ENCODE measurements at regions not wholly inside any gene's neighbourhood (a gene's known extent, or its start where the extent isn't known, plus 50 kb on each side); places are given as distances from the start of the nearest gene placed in this dataset.

- intact Hi-C loops (cut with micrococcal nuclease; ENCODE audit: unreplicated experiment), result no loop called here
- BruUV-seq (replicated peaks), result no TSS peak
- POLR2A ChIA-PET (ENCODE audit: low non-redundant PET), result no interaction called here
These were observed 1367.0 kb downstream of the PCDH7 start for GRCh38 chr4:32087211-32087610.

GRCh38 chr4:32094987-32095386 is 1374.8 kb downstream of the PCDH7 start:
- H3K4me3 ChIP-seq (ENCODE audit: low read depth, low read length, poor library complexity, severe bottlenecking), result no peak overlapping the region
- no peak overlapping the region for H3K27ac ChIP-seq (ENCODE audit: low read depth, low read length, poor library complexity, severe bottlenecking)
- POLR2A ChIA-PET (ENCODE audit: low non-redundant PET), result no interaction called here
- TF ChIP-seq EZH2 (IDR thresholded peaks at IDR 0.05; ENCODE audit: borderline replicate concordance, low read depth, low read length, poor library complexity, severe bottlenecking), result no peak
- DNase-seq (ENCODE audit: low spot score), result no peak
- no peaks in the 10 kb centered on the region for H3K9me3 ChIP-seq (ENCODE audit: low read depth, low read length, poor library complexity, severe bottlenecking)
- no peaks in the 10 kb centered on the region for H3K36me3 ChIP-seq (ENCODE audit: insufficient read depth, low read length, poor library complexity, severe bottlenecking)
- no TSS peak for BruUV-seq (replicated peaks)
- H3K4me1 ChIP-seq (ENCODE audit: insufficient read depth, low read length, poor library complexity, severe bottlenecking), result no peaks in the 10 kb centered on the region
- intact Hi-C loops (cut with micrococcal nuclease; ENCODE audit: unreplicated experiment), result no loop called here
- CTCF ChIA-PET, result no interaction called here
- no peaks in the 10 kb centered on the region for H3K27me3 ChIP-seq (replicated peaks; ENCODE audit: insufficient read depth, low read depth, low read length, poor library complexity)

More at GRCh38 chr4:32087211-32087610, 1367.0 kb downstream of the PCDH7 start:
- H3K36me3 ChIP-seq (ENCODE audit: insufficient read depth, low read length, poor library complexity, severe bottlenecking), result no peaks in the 10 kb centered on the region
- H3K4me1 ChIP-seq (ENCODE audit: insufficient read depth, low read length, poor library complexity, severe bottlenecking), result no peaks in the 10 kb centered on the region
- no peak overlapping the region for H3K27ac ChIP-seq (ENCODE audit: low read depth, low read length, poor library complexity, severe bottlenecking)
- H3K9me3 ChIP-seq (ENCODE audit: low read depth, low read length, poor library complexity, severe bottlenecking), result no peaks in the 10 kb centered on the region
- no peaks in the 10 kb centered on the region for H3K27me3 ChIP-seq (replicated peaks; ENCODE audit: insufficient read depth, low read depth, low read length, poor library complexity)
- no peak for DNase-seq (ENCODE audit: low spot score)
- no peak overlapping the region for H3K4me3 ChIP-seq (ENCODE audit: low read depth, low read length, poor library complexity, severe bottlenecking)
- CTCF ChIA-PET, result no interaction called here
- TF ChIP-seq EZH2 (IDR thresholded peaks at IDR 0.05; ENCODE audit: borderline replicate concordance, low read depth, low read length, poor library complexity, severe bottlenecking), result no peak
- TF ChIP-seq, protein P1, sequence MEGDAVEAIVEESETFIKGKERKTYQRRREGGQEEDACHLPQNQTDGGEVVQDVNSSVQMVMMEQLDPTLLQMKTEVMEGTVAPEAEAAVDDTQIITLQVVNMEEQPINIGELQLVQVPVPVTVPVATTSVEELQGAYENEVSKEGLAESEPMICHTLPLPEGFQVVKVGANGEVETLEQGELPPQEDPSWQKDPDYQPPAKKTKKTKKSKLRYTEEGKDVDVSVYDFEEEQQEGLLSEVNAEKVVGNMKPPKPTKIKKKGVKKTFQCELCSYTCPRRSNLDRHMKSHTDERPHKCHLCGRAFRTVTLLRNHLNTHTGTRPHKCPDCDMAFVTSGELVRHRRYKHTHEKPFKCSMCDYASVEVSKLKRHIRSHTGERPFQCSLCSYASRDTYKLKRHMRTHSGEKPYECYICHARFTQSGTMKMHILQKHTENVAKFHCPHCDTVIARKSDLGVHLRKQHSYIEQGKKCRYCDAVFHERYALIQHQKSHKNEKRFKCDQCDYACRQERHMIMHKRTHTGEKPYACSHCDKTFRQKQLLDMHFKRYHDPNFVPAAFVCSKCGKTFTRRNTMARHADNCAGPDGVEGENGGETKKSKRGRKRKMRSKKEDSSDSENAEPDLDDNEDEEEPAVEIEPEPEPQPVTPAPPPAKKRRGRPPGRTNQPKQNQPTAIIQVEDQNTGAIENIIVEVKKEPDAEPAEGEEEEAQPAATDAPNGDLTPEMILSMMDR (conservative IDR thresholded peaks at IDR 0.05; ENCODE audit: low read depth, low read length), result no peak

DNA sequence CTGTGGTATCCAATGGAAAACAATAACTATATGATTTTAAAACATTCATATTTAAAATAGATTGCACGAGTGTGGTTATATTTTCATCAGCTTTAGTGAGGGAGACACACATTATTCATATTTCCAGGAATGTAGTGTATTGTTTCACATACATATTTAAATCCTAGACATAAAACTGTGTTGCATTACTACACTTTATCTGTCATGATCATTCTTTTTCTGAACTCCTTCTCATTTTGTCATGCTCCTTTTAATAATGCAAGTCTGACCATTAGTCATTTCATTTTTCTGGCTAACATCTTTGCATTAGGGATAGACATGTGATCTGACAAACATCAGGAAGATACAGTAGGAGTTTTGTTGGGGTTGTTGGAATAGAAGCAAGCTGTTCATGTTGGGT is 1382.7 kb downstream of the PCDH7 start:
- no TSS peak for BruUV-seq (replicated peaks)
- no peak overlapping the region for H3K27ac ChIP-seq (ENCODE audit: low read depth, low read length, poor library complexity, severe bottlenecking)
- no peak overlapping the region for H3K4me3 ChIP-seq (ENCODE audit: low read depth, low read length, poor library complexity, severe bottlenecking)
- no peak for TF ChIP-seq EZH2 (IDR thresholded peaks at IDR 0.05; ENCODE audit: borderline replicate concordance, low read depth, low read length, poor library complexity, severe bottlenecking)
- TF ChIP-seq, protein P1 (conservative IDR thresholded peaks at IDR 0.05; ENCODE audit: low read depth, low read length), result no peak
- H3K9me3 ChIP-seq (ENCODE audit: low read depth, low read length, poor library complexity, severe bottlenecking), result no peaks in the 10 kb centered on the region
- intact Hi-C loops (cut with micrococcal nuclease; ENCODE audit: unreplicated experiment), result no loop called here
- no peaks in the 10 kb centered on the region for H3K27me3 ChIP-seq (replicated peaks; ENCODE audit: insufficient read depth, low read depth, low read length, poor library complexity)
- peaks cover 3% of the 10 kb centered on the region for H3K4me1 ChIP-seq (ENCODE audit: insufficient read depth, low read length, poor library complexity, severe bottlenecking)
- POLR2A ChIA-PET (ENCODE audit: low non-redundant PET), result no interaction called here
- H3K36me3 ChIP-seq (ENCODE audit: insufficient read depth, low read length, poor library complexity, severe bottlenecking), result no peaks in the 10 kb centered on the region
- CTCF ChIA-PET, result no interaction called here
- DNase-seq (ENCODE audit: low spot score), result no peak

- H3K27me3 ChIP-seq (replicated peaks; ENCODE audit: insufficient read depth, low read depth, low read length, poor library complexity), result no peaks in the 10 kb centered on the region
- H3K27ac ChIP-seq (ENCODE audit: low read depth, low read length, poor library complexity, severe bottlenecking), result no peak overlapping the region
- POLR2A ChIA-PET (ENCODE audit: low non-redundant PET), result no interaction called here
- H3K4me3 ChIP-seq (ENCODE audit: low read depth, low read length, poor library complexity, severe bottlenecking), result no peak overlapping the region
- peaks cover 3% of the 10 kb centered on the region for H3K4me1 ChIP-seq (ENCODE audit: insufficient read depth, low read length, poor library complexity, severe bottlenecking)
- TF ChIP-seq EZH2 (IDR thresholded peaks at IDR 0.05; ENCODE audit: borderline replicate concordance, low read depth, low read length, poor library complexity, severe bottlenecking), result no peak
- TF ChIP-seq, protein P1 (conservative IDR thresholded peaks at IDR 0.05; ENCODE audit: low read depth, low read length), result no peak
- no peaks in the 10 kb centered on the region for H3K36me3 ChIP-seq (ENCODE audit: insufficient read depth, low read length, poor library complexity, severe bottlenecking)
- no TSS peak for BruUV-seq (replicated peaks)
- DNase-seq (ENCODE audit: low spot score), result no peak
- no peaks in the 10 kb centered on the region for H3K9me3 ChIP-seq (ENCODE audit: low read depth, low read length, poor library complexity, severe bottlenecking)
- intact Hi-C loops (cut with micrococcal nuclease; ENCODE audit: unreplicated experiment), result no loop called here
- CTCF ChIA-PET, result no interaction called here
These were observed 1386.6 kb downstream of the PCDH7 start for GRCh38 chr4:32106767-32107166.
